LHCN-M2 (cell line): ENCODE measurements at regions not wholly inside any gene's neighbourhood (a gene's known extent, or its start where the extent isn't known, plus 50 kb on each side); places are given as distances from the start of the nearest gene placed in this dataset.

ENCODE experiments used
- DNase-seq: peaks from one replicate; pipeline ENCODE4 v3.0.0-alpha.2; 2012; ENCODE audit warnings: low read depth

- DNase-seq: no peak
These were observed 176.6 kb upstream of the GALNTL6 start for GRCh38 chr4:171636606-171637005.

- no peak for DNase-seq
These were observed 183.5 kb upstream of the GALNTL6 start for GRCh38 chr4:171629737-171630136.

- no peak for DNase-seq
These were observed 184.0 kb upstream of the GALNTL6 start for GRCh38 chr4:171629182-171629581.

GRCh38 chr4:171626554-171626953, 186.7 kb upstream of the GALNTL6 start:
- DNase-seq: no peak

- DNase-seq: no peak
These were observed 190.5 kb upstream of the GALNTL6 start for GRCh38 chr4:171622729-171623128.

GRCh38 chr4:171621646-171622045, 191.6 kb upstream of the GALNTL6 start:
- no peak for DNase-seq

- DNase-seq: no peak
These were observed 200.3 kb upstream of the GALNTL6 start for GRCh38 chr4:171612907-171613306.

- no peak for DNase-seq
These were observed 210.4 kb upstream of the GALNTL6 start for GRCh38 chr4:171602638-171603355.

GRCh38 chr4:171601091-171601490, 212.1 kb upstream of the GALNTL6 start:
- no peak for DNase-seq

- DNase-seq: no peak
These were observed 213.6 kb upstream of the GALNTL6 start for GRCh38 chr4:171599628-171600027.

GRCh38 chr4:171594293-171594692, 218.9 kb upstream of the GALNTL6 start:
- DNase-seq: no peak

- no peak for DNase-seq
These were observed 222.5 kb upstream of the GALNTL6 start for GRCh38 chr4:171590716-171591115.

- no peak for DNase-seq
These were observed 224.4 kb upstream of the GALNTL6 start for GRCh38 chr4:171588764-171589163.

GRCh38 chr4:171588051-171588545, 225.1 kb upstream of the GALNTL6 start:
- peak; percentile 3 for DNase-seq

GRCh38 chr4:171583790-171584189, 229.4 kb upstream of the GALNTL6 start:
- no peak for DNase-seq

- no peak for DNase-seq
These were observed 230.1 kb upstream of the GALNTL6 start for GRCh38 chr4:171582961-171583581.

GRCh38 chr4:171573181-171573580, 240.0 kb upstream of the GALNTL6 start:
- DNase-seq: no peak

- no peak for DNase-seq
These were observed 247.9 kb upstream of the GALNTL6 start for GRCh38 chr4:171565130-171565788.

GRCh38 chr4:171561419-171561818, 251.8 kb upstream of the GALNTL6 start:
- no peak for DNase-seq

- DNase-seq: no peak
These were observed 259.2 kb upstream of the GALNTL6 start for GRCh38 chr4:171553961-171554360.

- no peak for DNase-seq
These were observed 270.6 kb upstream of the GALNTL6 start for GRCh38 chr4:171542640-171543039.

GRCh38 chr4:171538601-171539100, 274.6 kb upstream of the GALNTL6 start:
- DNase-seq: no peak

- no peak for DNase-seq
These were observed 278.8 kb upstream of the GALNTL6 start for GRCh38 chr4:171534391-171534790.
